HepG2 (cell line): ENCODE measurements at regions not wholly inside any gene's neighbourhood (a gene's known extent, or its start where the extent isn't known, plus 50 kb on each side); places are given as distances from the start of the nearest gene placed in this dataset.

Experiments used
- ATAC-seq: fragments of 200-7000 bp; cut with Tn5 transposase; 3 replicates; pipeline ENCODE4 v1.9.1; 2020; ENCODE audit warnings: mild to moderate bottlenecking, moderate library complexity
- BruUV-seq: library from RNA; stranded (reverse); fragments of 400-500 nt; replicated peaks from 2 replicates; lab custom pipeline; 2021; lab: Mats Ljungman, UMichigan
- CTCF ChIA-PET: fragments of 300-600 bp; formaldehyde crosslinking; extraction: SDS; loops from one replicate; lab custom pipeline; 2021; ENCODE audit warnings: low total read pairs, inconsistent platforms, low intra/inter-chr PET ratio; lab: Yijun Ruan, JAX
- POLR2A ChIA-PET: fragments of 350-600 bp; sonication (Branson Sonifier 250); formaldehyde crosslinking; loops from one replicate; lab custom pipeline; 2020; ENCODE audit warnings: antibody characterized with exemption, inconsistent platforms; lab: Yijun Ruan, JAX
- DNase-seq: peaks from one replicate; pipeline ENCODE4 v3.0.0-alpha.2; 2015; ENCODE audit warnings: low spot score
- FAIRE-seq: peaks from 3 replicates; lab custom pipeline; 2011; peaks lifted over from hg19 to GRCh38; lab: Jason Lieb, UNC
- H2AFZ ChIP-seq: one replicate; pipeline ENCODE4 v1.6.1; 2011; ENCODE audit warnings: low read length, inconsistent platforms
- H3K27ac ChIP-seq: fragments of 300-600 bp; 3 replicates; pipeline ENCODE4 v1.8.0; 2011; ENCODE audit warnings: mixed run types, mild to moderate bottlenecking, mixed read lengths, low read length, inconsistent platforms; ENCODE audit not compliant: insufficient read depth; ENCODE audit errors: extremely low read length
- H3K27me3 ChIP-seq, 2 experiments: fragments of 200-600 bp in 1 of 2; 2 replicates in 1 of 2; 3 replicates in 1 of 2; pipeline versions ENCODE4 v1.6.0 to v1.8.0; 2011; ENCODE audit warnings: low read length in 2 of 2, mild to moderate bottlenecking in 2 of 2, moderate library complexity in 2 of 2, inconsistent platforms in 1 of 2; ENCODE audit not compliant: insufficient read depth in 2 of 2, control insufficient read depth in 1 of 2
- H3K36me3 ChIP-seq, 2 experiments: fragments of 200-600 bp in 1 of 2; replicated peaks in 1 of 2; 2 replicates in 1 of 2; 3 replicates in 1 of 2; pipeline versions ENCODE4 v1.5.1 to v1.8.0; 2011; ENCODE audit warnings: low read length in 2 of 2, inconsistent platforms in 1 of 2; ENCODE audit not compliant: insufficient read depth in 2 of 2, control insufficient read depth in 1 of 2
- H3K4me1 ChIP-seq: 2 replicates; pipeline ENCODE4 v1.5.1; 2012; ENCODE audit warnings: low read length, inconsistent platforms; ENCODE audit not compliant: insufficient read depth
- H3K4me2 ChIP-seq: 2 replicates; pipeline ENCODE4 v1.6.0; 2011; ENCODE audit warnings: low read depth, low read length, inconsistent platforms
- H3K4me3 ChIP-seq, 3 experiments: fragments of 200-600 bp in 1 of 3; sonication (generic), shearing (Covaris generic) in 1 of 3; replicated peaks in 1 of 3; 2 replicates each; pipeline ENCODE4 v1.5.1; 2011 to 2016; ENCODE audit warnings: low read length in 3 of 3, inconsistent platforms in 2 of 3, low read depth in 2 of 3, mild to moderate bottlenecking in 2 of 3, control low read depth in 1 of 3, mixed read lengths in 1 of 3; ENCODE audit not compliant: insufficient read depth in 1 of 3
- H3K79me2 ChIP-seq: one replicate; pipeline ENCODE4 v1.6.1; 2011; ENCODE audit warnings: low read length, inconsistent platforms; ENCODE audit not compliant: insufficient read depth
- H3K9ac ChIP-seq: 2 replicates; pipeline ENCODE4 v1.6.0; 2011; ENCODE audit warnings: mild to moderate bottlenecking, low read depth, low read length, inconsistent platforms; ENCODE audit not compliant: insufficient read depth
- H3K9me3 ChIP-seq: 2 replicates; pipeline ENCODE4 v1.5.1; 2012; ENCODE audit warnings: mild to moderate bottlenecking, low read length
- H4K20me1 ChIP-seq: 2 replicates; pipeline ENCODE4 v1.6.0; 2011; ENCODE audit warnings: inconsistent platforms, mild to moderate bottlenecking, low read length, moderate library complexity; ENCODE audit not compliant: insufficient read depth
- FOSL2 ChIP-seq: sonication (generic); formaldehyde crosslinking; IDR thresholded peaks from 2 replicates; pipeline ENCODE4 v1.4.0; 2020; ENCODE audit warnings: missing genetic modification reagents
- KLF12 ChIP-seq: sonication (generic); formaldehyde crosslinking; IDR thresholded peaks from 2 replicates; pipeline ENCODE4 v1.4.0; 2020; ENCODE audit warnings: missing genetic modification reagents, borderline replicate concordance
- MIER2 ChIP-seq: IDR thresholded peaks from 2 replicates; pipeline ENCODE4 v1.6.1; 2016; ENCODE audit warnings: missing biosample characterization, missing genetic modification reagents
- NR2C2 ChIP-seq: sonication (generic); formaldehyde crosslinking; IDR thresholded peaks from 2 replicates; pipeline ENCODE4 v1.4.0; 2020; ENCODE audit warnings: missing genetic modification reagents, mild to moderate bottlenecking, moderate library complexity, borderline replicate concordance
- PRPF4 ChIP-seq: fragments of 200-400 bp; formaldehyde crosslinking; IDR thresholded peaks from 2 replicates; pipeline ENCODE4 v1.6.1; 2016; ENCODE audit warnings: low read length, low read depth; ENCODE audit not compliant: poor library complexity, severe bottlenecking
- RFXAP ChIP-seq: sonication (generic); formaldehyde crosslinking; IDR thresholded peaks from 2 replicates; pipeline ENCODE4 v1.4.0; 2020; ENCODE audit warnings: missing genetic modification reagents, borderline replicate concordance
- TFDP2 ChIP-seq: sonication (generic); formaldehyde crosslinking; IDR thresholded peaks from 2 replicates; pipeline ENCODE4 v1.4.0; 2020; ENCODE audit warnings: missing genetic modification reagents
- ZBTB37 ChIP-seq: sonication (generic); formaldehyde crosslinking; IDR thresholded peaks from 2 replicates; pipeline ENCODE4 v1.4.0; 2020; ENCODE audit warnings: mild to moderate bottlenecking, missing genetic modification reagents
- ZNF18 ChIP-seq: sonication (generic); formaldehyde crosslinking; IDR thresholded peaks from 2 replicates; pipeline ENCODE4 v1.8.0; 2022; ENCODE audit warnings: mild to moderate bottlenecking, missing genetic modification reagents; ENCODE audit not compliant: insufficient replicate concordance
- ZNF530 ChIP-seq: sonication (generic); formaldehyde crosslinking; IDR thresholded peaks from 2 replicates; pipeline ENCODE4 v1.5.0; 2020; ENCODE audit warnings: low read depth, mild to moderate bottlenecking, missing genetic modification reagents
- ZNF678 ChIP-seq: sonication (generic); formaldehyde crosslinking; IDR thresholded peaks from 2 replicates; pipeline ENCODE4 v1.4.0; 2020; ENCODE audit warnings: mild to moderate bottlenecking, missing genetic modification reagents
- ZSCAN22 ChIP-seq: sonication (generic); formaldehyde crosslinking; IDR thresholded peaks from 2 replicates; pipeline ENCODE4 v1.4.0; 2020; ENCODE audit warnings: mild to moderate bottlenecking, missing genetic modification reagents
- ZSCAN9 ChIP-seq: IDR thresholded peaks from 2 replicates; pipeline ENCODE4 v1.6.1; 2016; ENCODE audit warnings: borderline replicate concordance
- WGBS: methylation state at CpG from one replicate; pipeline ENCODE4 v1.1.6; 2017; ENCODE audit warnings: low lambda C conversion rate; 5-methylcytosine and 5-hydroxymethylcytosine counted together
- in situ Hi-C: cut with HindIII; loops from 2 replicates; pipeline ENCODE4 v1.10.0; 2017; ENCODE audit warnings: low pct_unique_long_range_greater_than_20kb; ENCODE audit not compliant: extremely low pct_ligation_motif_present
- intact Hi-C: fragments of 100-400 bp; cut with micrococcal nuclease; formaldehyde crosslinking; loops from one replicate; pipeline ENCODE4 v1.10.0; 2022; ENCODE audit not compliant: unreplicated experiment

GRCh38 chr2:136248242-136248641, 130.3 kb upstream of the CXCR4 start:
- TF ChIP-seq ZNF678 (CRISPR knock-in tag), result no peak
- TF ChIP-seq FOSL2 (CRISPR knock-in tag), result 0 out of 2 replicates have a peak, but pooled peaks have one; percentile 24
- no peaks in the 10 kb centered on the region for H3K36me3 ChIP-seq

GRCh38 chr2:136247204-136247950, 129.4 kb upstream of the CXCR4 start:
- ATAC-seq (no peak), DNase-seq (no peak), FAIRE-seq (no peak)
- intact Hi-C loops, result no loop called here
- ChIA-PET POLR2A (no interaction called here), CTCF (no interaction called here)
- in situ Hi-C loops, result no loop called here
- Histone ChIP-seq H3K27ac (no peak overlapping the region), H3K36me3 (no peaks in the 10 kb centered on the region), H3K4me2 (no peak overlapping the region), H3K27me3 (no peaks in the 10 kb centered on the region), H3K9ac (no peak overlapping the region), H3K4me1 (peaks cover 8% of the 10 kb centered on the region), H3K4me3 (no peak overlapping the region), H2AFZ (peak overlapping the region; percentile 0), H3K79me2 (no peaks in the 10 kb centered on the region), H4K20me1 (no peaks in the 10 kb centered on the region), H3K9me3 (no peaks in the 10 kb centered on the region)
- WGBS, result 39% methylated on average over 7 of the region's 7 CpGs
- no TSS peak for BruUV-seq
- TF ChIP-seq ZBTB37 (CRISPR knock-in tag) (no peak), NR2C2 (no peak), PRPF4 (no peak), TFDP2 (CRISPR knock-in tag) (no peak), ZSCAN22 (CRISPR knock-in tag) (no peak), ZNF530 (CRISPR knock-in tag) (no peak), RFXAP (CRISPR knock-in tag) (no peak), KLF12 (CRISPR knock-in tag) (no peak), MIER2 (CRISPR knock-in tag) (no peak), ZNF18 (CRISPR knock-in tag) (no peak), ZSCAN9 (no peak)

More at GRCh38 chr2:136248242-136248641, 130.3 kb upstream of the CXCR4 start:
- intact Hi-C loops (no loop called here), in situ Hi-C loops (no loop called here)
- ChIA-PET CTCF (no interaction called here), POLR2A (no interaction called here)
- no peak overlapping the region for H3K27ac ChIP-seq
- no peaks in the 10 kb centered on the region for H3K79me2 ChIP-seq
- DNase-seq, result no peak
- peaks cover 8% of the 10 kb centered on the region for H3K4me1 ChIP-seq
- no peak for FAIRE-seq
- no peak overlapping the region for H3K9ac ChIP-seq
- no peak overlapping the region for H3K4me2 ChIP-seq
- ATAC-seq, result no peak
- H3K9me3 ChIP-seq, result no peaks in the 10 kb centered on the region
- BruUV-seq, result no TSS peak
- no peak overlapping the region for H2AFZ ChIP-seq
- no peaks in the 10 kb centered on the region for H4K20me1 ChIP-seq
- H3K4me3 ChIP-seq, result no peak overlapping the region
- 0% methylated on average over 2 of the region's 2 CpGs for WGBS
- H3K27me3 ChIP-seq, result no peaks in the 10 kb centered on the region
